IMR-90 (cell line): ENCODE measurements at regions not wholly inside any gene's neighbourhood (a gene's known extent, or its start where the extent isn't known, plus 50 kb on each side); places are given as distances from the start of the nearest gene placed in this dataset.

Experiments used
- ATAC-seq: fragments of 200-7000 bp; cut with Tn5 transposase; 2 replicates; pipeline ENCODE4 v1.9.1; 2020; ENCODE audit warnings: low read depth, mild to moderate bottlenecking, moderate library complexity
- BruUV-seq: library from RNA; stranded (reverse); fragments of 400-500 nt; replicated peaks from 2 replicates; lab custom pipeline; 2021; lab: Mats Ljungman, UMichigan
- CTCF ChIA-PET: fragments of 300-600 bp; formaldehyde crosslinking; extraction: SDS; loops from one replicate; lab custom pipeline; 2021; ENCODE audit warnings: antibody characterized with exemption; lab: Yijun Ruan, JAX
- POLR2A ChIA-PET: fragments of 300-600 bp; sonication (Branson Sonifier 250); formaldehyde crosslinking; loops from one replicate; lab custom pipeline; 2022; ENCODE audit warnings: antibody characterized with exemption; ENCODE audit not compliant: unreplicated experiment; lab: Charles Lee
- DNase-seq: peaks from one replicate; pipeline ENCODE4 v3.0.0; 2013
- H2AFZ ChIP-seq: replicated peaks from 2 replicates; pipeline ENCODE3; 2013; ENCODE audit warnings: low read length, mild to moderate bottlenecking; ENCODE audit not compliant: poor library complexity
- H2AK5ac ChIP-seq: 2 replicates; pipeline ENCODE4 v1.6.1; 2013; ENCODE audit warnings: low read depth, low read length, inconsistent platforms
- H2AK9ac ChIP-seq: replicated peaks from 2 replicates; pipeline ENCODE3; 2013; ENCODE audit warnings: mild to moderate bottlenecking, low read depth, low read length, moderate library complexity; ENCODE audit not compliant: poor library complexity
- H2BK120ac ChIP-seq: 2 replicates; pipeline ENCODE4 v1.6.1; 2013; ENCODE audit warnings: low read depth, low read length, inconsistent platforms
- H2BK15ac ChIP-seq: 3 replicates; pipeline ENCODE4 v1.6.1; 2013; ENCODE audit warnings: low read depth, low read length, inconsistent platforms
- H2BK20ac ChIP-seq: 2 replicates; pipeline ENCODE4 v1.6.1; 2013; ENCODE audit warnings: low read depth, mild to moderate bottlenecking, inconsistent platforms, low read length, moderate library complexity
- H2BK5ac ChIP-seq: 2 replicates; pipeline ENCODE4 v1.6.1; 2013; ENCODE audit warnings: mild to moderate bottlenecking, low read depth, low read length, inconsistent platforms; ENCODE audit not compliant: poor library complexity, severe bottlenecking
- H3K14ac ChIP-seq: replicated peaks from 2 replicates; pipeline ENCODE4 v1.6.1; 2013; ENCODE audit warnings: low read depth, low read length, inconsistent platforms
- H3K18ac ChIP-seq: 2 replicates; pipeline ENCODE4 v1.6.1; 2013; ENCODE audit warnings: low read depth, low read length, control low read depth
- H3K23ac ChIP-seq: 2 replicates; pipeline ENCODE4 v1.6.1; 2013; ENCODE audit warnings: low read depth, low read length, inconsistent platforms
- H3K27ac ChIP-seq: 2 replicates; pipeline ENCODE4 v1.5.1; 2013; ENCODE audit warnings: mild to moderate bottlenecking, control low read depth, low read length; ENCODE audit not compliant: insufficient read depth
- H3K27me3 ChIP-seq: 2 replicates; pipeline ENCODE4 v1.6.1; 2013; ENCODE audit warnings: low read length; ENCODE audit not compliant: control insufficient read depth, insufficient read depth
- H3K36me3 ChIP-seq: 2 replicates; pipeline ENCODE4 v1.6.1; 2013; ENCODE audit warnings: low read length, mixed read lengths; ENCODE audit not compliant: control insufficient read depth, insufficient read depth
- H3K4ac ChIP-seq: 2 replicates; pipeline ENCODE4 v1.6.1; 2013; ENCODE audit warnings: low read depth, low read length, inconsistent platforms
- H3K4me1 ChIP-seq: 2 replicates; pipeline ENCODE4 v1.6.1; 2013; ENCODE audit warnings: low read length, mixed read lengths; ENCODE audit not compliant: control insufficient read depth, insufficient read depth
- H3K4me2 ChIP-seq: 2 replicates; pipeline ENCODE4 v1.6.1; 2013; ENCODE audit warnings: low read depth, mild to moderate bottlenecking, control low read depth, low read length, moderate library complexity
- H3K4me3 ChIP-seq: 2 replicates; pipeline ENCODE4 v1.5.1; 2013; ENCODE audit warnings: low read depth, mild to moderate bottlenecking, control low read depth, low read length, moderate library complexity; ENCODE audit not compliant: insufficient read depth
- H3K56ac ChIP-seq: 2 replicates; pipeline ENCODE4 v1.6.1; 2013; ENCODE audit warnings: low read length, inconsistent platforms; ENCODE audit not compliant: insufficient read depth; ENCODE audit errors: extremely low read depth
- H3K79me1 ChIP-seq, 2 experiments: 2 replicates each; pipeline ENCODE4 v1.6.1; 2013; ENCODE audit warnings: low read length in 2 of 2, inconsistent platforms in 1 of 2, low read depth in 1 of 2
- H3K9ac ChIP-seq: 2 replicates; pipeline ENCODE4 v1.6.1; 2013; ENCODE audit warnings: low read depth, low read length, control low read depth
- H3K9me1 ChIP-seq: 2 replicates; pipeline ENCODE4 v1.6.1; 2013; ENCODE audit warnings: low read length, inconsistent platforms; ENCODE audit not compliant: insufficient read depth
- H3K9me3 ChIP-seq: 2 replicates; pipeline ENCODE4 v1.6.1; 2013; ENCODE audit warnings: low read length; ENCODE audit not compliant: control insufficient read depth, insufficient read depth
- H4K20me1 ChIP-seq: 2 replicates; pipeline ENCODE4 v1.6.1; 2013; ENCODE audit warnings: low read length, inconsistent platforms; ENCODE audit not compliant: insufficient read depth
- H4K5ac ChIP-seq: 2 replicates; pipeline ENCODE4 v1.6.1; 2013; ENCODE audit warnings: mild to moderate bottlenecking, low read depth, low read length, control low read depth
- H4K8ac ChIP-seq, 2 experiments: 2 replicates each; pipeline ENCODE4 v1.6.1; 2013; ENCODE audit warnings: low read depth in 2 of 2, low read length in 2 of 2, control low read depth in 1 of 2, inconsistent platforms in 1 of 2
- H4K91ac ChIP-seq: 2 replicates; pipeline ENCODE4 v1.6.1; 2013; ENCODE audit warnings: low read depth, low read length, inconsistent platforms; ENCODE audit not compliant: insufficient read depth
- BHLHE40 ChIP-seq: fragments of 150-350 bp; IDR thresholded peaks from 2 replicates; pipeline ENCODE4 v1.6.1; 2016; ENCODE audit warnings: mild to moderate bottlenecking, low read depth, low read length
- MAZ ChIP-seq: IDR thresholded peaks from 2 replicates; pipeline ENCODE4 v1.6.1; 2012; ENCODE audit warnings: low read depth, mild to moderate bottlenecking, low read length, improper control_type of control experiment, moderate library complexity, borderline replicate concordance
- MXI1 ChIP-seq: IDR thresholded peaks from 2 replicates; pipeline ENCODE4 v1.6.1; 2012; ENCODE audit warnings: low read depth, mild to moderate bottlenecking, low read length, moderate library complexity, borderline replicate concordance
- RAD21 ChIP-seq: IDR thresholded peaks from 2 replicates; pipeline ENCODE4 v1.6.1; 2012; ENCODE audit warnings: low read length, improper control_type of control experiment
- RFX5 ChIP-seq: IDR thresholded peaks from 2 replicates; pipeline ENCODE4 v1.8.0; 2012; ENCODE audit warnings: low read depth, mild to moderate bottlenecking, low read length, moderate library complexity
- WGBS, 2 experiments: methylation state at CpG; one replicate each; pipeline versions ENCODE4 v1.1.5 to v1.1.7; 2013; ENCODE audit warnings: missing lambda C conversion rate in 2 of 2; ENCODE audit not compliant: insufficient read length in 1 of 2; ENCODE audit errors: extremely low coverage in 2 of 2; 5-methylcytosine and 5-hydroxymethylcytosine counted together
- dilution Hi-C: fragments of 300-500 bp; cut with HindIII; formaldehyde crosslinking; loops from one replicate; pipeline ENCODE4 v1.14.3; 2018; ENCODE audit warnings: low sequenced_read_pairs; ENCODE audit not compliant: unreplicated experiment
- in situ Hi-C: fragments of 300-500 bp; cut with MboI; formaldehyde crosslinking; loops from 3 replicates; pipeline ENCODE4 v1.14.3; 2019; ENCODE audit warnings: low sequenced_read_pairs, inconsistent platforms, mixed read lengths
- intact Hi-C: fragments of 100-400 bp; cut with micrococcal nuclease; formaldehyde crosslinking; loops from 2 replicates; pipeline ENCODE4 v1.10.0; 2022

- POLR2A ChIA-PET: interaction anchor here (0.6 kb wide), 1 partner anchor 20 kb away, joined by 4 read pairs; no protein-coding TSS in a partner anchor
- Histone ChIP-seq H2AFZ (no peak overlapping the region), H2AK9ac (no peak overlapping the region), H3K36me3 (no peaks in the 10 kb centered on the region), H3K79me1 (no peaks in the 10 kb centered on the region), H2BK120ac (no peak overlapping the region), H3K4me1 (peaks cover 9% of the 10 kb centered on the region), H3K27me3 (no peaks in the 10 kb centered on the region), H3K4me2 (peak overlapping the region; percentile 53; the same call in 1 of the 2 replicates), H3K4ac (no peak overlapping the region), H3K23ac (no peak overlapping the region), H3K18ac (peak overlapping the region; percentile 42), H2BK20ac (no peak overlapping the region), H4K20me1 (no peaks in the 10 kb centered on the region), H2BK15ac (no peak overlapping the region), H2AK5ac (no peak overlapping the region), H3K9me3 (no peaks in the 10 kb centered on the region), H3K27ac (no peak overlapping the region; the same call in 1 of the 2 replicates), H3K9me1 (no peaks in the 10 kb centered on the region), H4K91ac (no peak overlapping the region), H2BK5ac (no peak overlapping the region), H3K14ac (no peak overlapping the region), H4K8ac (no peak overlapping the region), H3K9ac (no peak overlapping the region), H3K56ac (no peak overlapping the region), H4K5ac (peak overlapping the region; percentile 54; the same call in 1 of the 2 replicates), H3K4me3 (no peak overlapping the region)
- TF ChIP-seq BHLHE40 (no peak), MXI1 (no peak), RAD21 (no peak), MAZ (no peak), RFX5 (no peak)
- BruUV-seq: no TSS peak
- WGBS, 2 experiments: 100% methylated on average over 1 of the region's 4 CpGs; no CpG with 5 or more reads in 1 of the 2 experiments
- intact Hi-C loops (no loop called here), dilution Hi-C loops (no loop called here), in situ Hi-C loops (no loop called here)
- CTCF ChIA-PET: interaction anchor here (1.2 kb wide), 1 partner anchor 9 kb away, joined by 3 read pairs; no protein-coding TSS in a partner anchor
- ATAC-seq (peak; percentile 71), DNase-seq (peak; percentile 30)
Observed at GRCh38 chr4:143281507-143282190, 55.0 kb upstream of the GAB1 start.
